GM21423 (cell line): ENCODE measurements at regions not wholly inside any gene's neighbourhood (a gene's known extent, or its start where the extent isn't known, plus 50 kb on each side); places are given as distances from the start of the nearest gene placed in this dataset.

Source experiments
- ATAC-seq: cut with Tn5 transposase; IDR thresholded peaks from one replicate; pipeline ENCODE4 v1.9.1; 2021; ENCODE audit warnings: mild to moderate bottlenecking, moderate library complexity; ENCODE audit not compliant: unreplicated experiment

GRCh38 chr2:186431306-186431705 is 54.8 kb upstream of the ZC3H15 start:
- ATAC-seq: no peak

GRCh38 chr2:186433040-186433439 is 53.0 kb upstream of the ZC3H15 start:
- ATAC-seq: no peak

GRCh38 chr2:186433777-186434432 is 52.2 kb upstream of the ZC3H15 start:
- no peak for ATAC-seq
